ENCODE measurements at regions not wholly inside any gene's neighbourhood (a gene's known extent, or its start where the extent isn't known, plus 50 kb on each side); places are given as distances from the start of the nearest gene placed in this dataset.

- H3K4me3 ChIP-seq (ENCODE audit: low read depth, low read length) = no peak overlapping the region
- DNase-seq (ENCODE audit: low read depth) = no peak
- TF ChIP-seq, protein P1, sequence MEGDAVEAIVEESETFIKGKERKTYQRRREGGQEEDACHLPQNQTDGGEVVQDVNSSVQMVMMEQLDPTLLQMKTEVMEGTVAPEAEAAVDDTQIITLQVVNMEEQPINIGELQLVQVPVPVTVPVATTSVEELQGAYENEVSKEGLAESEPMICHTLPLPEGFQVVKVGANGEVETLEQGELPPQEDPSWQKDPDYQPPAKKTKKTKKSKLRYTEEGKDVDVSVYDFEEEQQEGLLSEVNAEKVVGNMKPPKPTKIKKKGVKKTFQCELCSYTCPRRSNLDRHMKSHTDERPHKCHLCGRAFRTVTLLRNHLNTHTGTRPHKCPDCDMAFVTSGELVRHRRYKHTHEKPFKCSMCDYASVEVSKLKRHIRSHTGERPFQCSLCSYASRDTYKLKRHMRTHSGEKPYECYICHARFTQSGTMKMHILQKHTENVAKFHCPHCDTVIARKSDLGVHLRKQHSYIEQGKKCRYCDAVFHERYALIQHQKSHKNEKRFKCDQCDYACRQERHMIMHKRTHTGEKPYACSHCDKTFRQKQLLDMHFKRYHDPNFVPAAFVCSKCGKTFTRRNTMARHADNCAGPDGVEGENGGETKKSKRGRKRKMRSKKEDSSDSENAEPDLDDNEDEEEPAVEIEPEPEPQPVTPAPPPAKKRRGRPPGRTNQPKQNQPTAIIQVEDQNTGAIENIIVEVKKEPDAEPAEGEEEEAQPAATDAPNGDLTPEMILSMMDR (IDR thresholded peaks at IDR 0.05; ENCODE audit: insufficient read depth, low read depth, low read length) = no peak
Measured at GRCh38 chr5:110925916-110926315, 145.6 kb upstream of the TSLP start.

DNA sequence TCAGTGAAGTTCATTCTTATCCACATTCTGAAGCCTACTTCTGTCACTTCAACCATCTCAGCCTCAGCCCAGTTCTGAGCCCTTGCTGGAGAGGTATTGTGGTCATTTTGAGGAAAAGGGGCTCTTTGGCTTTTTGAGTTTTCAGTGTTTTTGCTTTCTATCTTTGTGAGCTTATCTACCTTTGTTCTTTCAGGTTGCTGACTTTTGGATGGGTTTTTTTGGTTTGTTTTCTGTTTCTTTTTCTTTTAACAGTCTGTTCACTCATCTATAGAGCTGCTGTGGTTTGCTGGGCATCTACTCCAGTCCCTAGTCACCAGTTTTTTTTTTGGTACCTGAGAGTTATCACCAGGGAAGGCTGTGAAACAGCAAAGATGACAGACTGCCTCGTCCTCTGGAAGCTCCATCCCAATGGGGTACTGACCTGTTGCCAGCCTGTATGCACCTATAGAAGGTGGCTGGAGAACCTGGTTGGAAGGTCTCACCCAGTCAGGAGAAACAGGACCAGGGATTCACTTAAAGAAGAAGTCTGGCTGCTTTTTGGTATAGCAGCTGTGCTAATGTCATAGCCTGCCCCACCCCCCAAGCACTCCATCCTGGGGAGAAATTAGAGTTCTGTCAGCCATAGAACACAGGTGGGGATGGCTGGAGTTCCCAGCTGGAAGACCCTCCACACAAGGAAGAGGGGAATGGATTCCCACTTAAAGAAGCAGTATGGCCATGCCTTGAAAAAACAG lies 138.6 kb upstream of the TSLP start:
- H3K4me3 ChIP-seq (ENCODE audit: low read depth, low read length) = no peak overlapping the region
- DNase-seq (ENCODE audit: low read depth) = no peak
- TF ChIP-seq, protein P1 (IDR thresholded peaks at IDR 0.05; ENCODE audit: insufficient read depth, low read depth, low read length) = no peak

- TF ChIP-seq, protein P1 (IDR thresholded peaks at IDR 0.05; ENCODE audit: insufficient read depth, low read depth, low read length) = no peak
- DNase-seq (ENCODE audit: low read depth) = no peak
- no peak overlapping the region for H3K4me3 ChIP-seq (ENCODE audit: low read depth, low read length)
Measured at GRCh38 chr5:110940136-110940535, 131.4 kb upstream of the TSLP start.

DNA sequence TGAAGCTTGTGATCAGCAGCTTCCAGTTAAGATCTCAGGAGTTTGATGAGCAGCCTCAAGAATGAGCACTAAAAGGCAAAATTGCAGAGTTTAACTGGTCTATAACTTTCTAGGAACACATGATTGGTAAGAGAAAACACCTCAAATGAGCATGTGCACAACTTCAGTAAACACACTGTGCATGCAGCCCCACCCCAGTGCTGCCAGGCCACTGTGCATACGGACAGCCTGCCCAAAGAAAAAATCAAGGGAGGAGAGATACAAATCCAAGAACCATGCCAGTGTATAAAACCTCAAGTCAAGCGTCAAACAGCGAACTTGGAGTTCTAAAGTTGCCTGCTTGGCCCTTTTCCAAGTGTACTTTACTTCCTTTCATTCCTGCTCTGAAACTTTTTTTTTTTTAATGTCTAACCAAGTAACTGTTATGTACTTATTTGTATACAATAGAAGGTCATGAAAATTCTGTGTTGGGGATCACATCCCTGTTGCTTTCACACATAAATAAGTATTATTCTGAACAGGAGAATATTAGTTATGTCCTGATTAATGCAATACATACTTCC lies 125.6 kb upstream of the TSLP start:
- no peak overlapping the region for H3K4me3 ChIP-seq (ENCODE audit: low read depth, low read length)
- no peak for DNase-seq (ENCODE audit: low read depth)
- TF ChIP-seq, protein P1 (IDR thresholded peaks at IDR 0.05; ENCODE audit: insufficient read depth, low read depth, low read length) = no peak

DNA sequence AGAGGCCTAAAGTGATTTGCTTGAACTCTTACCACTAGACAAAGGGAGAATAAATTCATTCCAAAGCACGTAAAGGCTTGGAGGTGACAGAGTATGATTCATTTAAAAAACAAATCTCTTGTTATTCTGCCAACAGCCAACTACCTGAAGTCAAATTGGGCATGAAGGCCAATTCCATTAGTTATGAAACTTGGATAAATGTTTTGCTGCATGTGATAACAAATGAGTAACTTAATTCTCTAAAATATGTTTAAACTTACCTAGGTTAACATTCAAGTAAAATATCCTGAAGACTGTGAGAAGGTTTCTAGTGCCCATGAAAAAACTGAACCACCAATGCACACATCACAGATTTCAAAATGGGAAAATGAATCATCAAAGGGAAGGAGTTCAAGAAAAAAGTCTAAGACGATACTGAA lies 120.1 kb upstream of the TSLP start:
- DNase-seq (ENCODE audit: low read depth) = no peak

GRCh38 chr5:110956280-110956912 lies 115.1 kb upstream of the TSLP start:
- TF ChIP-seq, protein P1 (IDR thresholded peaks at IDR 0.05; ENCODE audit: insufficient read depth, low read depth, low read length) = no peak
- H3K4me3 ChIP-seq (ENCODE audit: low read depth, low read length) = no peak overlapping the region
- DNase-seq (ENCODE audit: low read depth) = no peak

More for the DNA sequence above, 120.1 kb upstream of the TSLP start:
- TF ChIP-seq, protein P1 (IDR thresholded peaks at IDR 0.05; ENCODE audit: insufficient read depth, low read depth, low read length) = no peak
- no peak overlapping the region for H3K4me3 ChIP-seq (ENCODE audit: low read depth, low read length)

All from fibroblast of villous mesenchyme (primary cell).